ENCODE measurements at regions not wholly inside any gene's neighbourhood (a gene's known extent, or its start where the extent isn't known, plus 50 kb on each side); places are given as distances from the start of the nearest gene placed in this dataset.

DNA sequence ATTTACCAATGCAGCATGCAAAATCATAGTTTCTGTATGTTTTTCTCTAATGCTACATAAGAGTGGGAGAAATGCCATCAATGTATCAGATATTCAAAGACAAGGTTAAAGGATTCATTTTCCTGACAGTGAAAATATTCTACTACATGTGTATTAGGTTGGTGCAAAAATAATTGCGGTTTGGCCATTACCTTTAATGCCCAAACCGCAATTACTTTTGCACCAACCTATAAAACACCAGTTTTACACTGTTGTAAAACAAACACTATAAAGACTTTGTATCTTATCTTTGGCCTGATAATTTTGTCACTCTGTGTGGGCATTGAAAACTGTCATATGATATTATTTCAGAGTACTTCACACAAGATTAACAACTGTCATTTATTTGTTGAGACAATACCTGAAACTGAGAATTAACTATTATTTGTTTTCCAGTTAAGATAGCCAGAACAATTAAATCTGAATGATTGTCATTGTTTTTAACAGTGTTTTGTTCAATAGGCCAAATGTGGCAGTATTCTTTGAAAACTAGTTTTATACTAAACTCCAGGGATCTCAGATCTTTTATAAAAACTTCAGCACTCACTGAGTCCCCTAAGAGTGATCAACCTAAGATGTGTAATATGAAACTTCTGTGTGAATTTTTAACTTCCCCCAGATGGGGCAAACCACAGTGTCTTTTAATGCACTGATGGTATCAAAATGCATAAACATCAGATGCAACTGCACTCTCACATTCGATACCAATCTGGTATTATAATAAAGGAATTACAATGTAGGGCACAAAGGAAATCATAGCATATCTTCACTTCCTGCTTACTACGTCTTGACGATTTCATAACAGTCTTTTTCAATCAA lies 53.8 kb upstream of the FBN2 start:
- TF ChIP-seq, protein P1, sequence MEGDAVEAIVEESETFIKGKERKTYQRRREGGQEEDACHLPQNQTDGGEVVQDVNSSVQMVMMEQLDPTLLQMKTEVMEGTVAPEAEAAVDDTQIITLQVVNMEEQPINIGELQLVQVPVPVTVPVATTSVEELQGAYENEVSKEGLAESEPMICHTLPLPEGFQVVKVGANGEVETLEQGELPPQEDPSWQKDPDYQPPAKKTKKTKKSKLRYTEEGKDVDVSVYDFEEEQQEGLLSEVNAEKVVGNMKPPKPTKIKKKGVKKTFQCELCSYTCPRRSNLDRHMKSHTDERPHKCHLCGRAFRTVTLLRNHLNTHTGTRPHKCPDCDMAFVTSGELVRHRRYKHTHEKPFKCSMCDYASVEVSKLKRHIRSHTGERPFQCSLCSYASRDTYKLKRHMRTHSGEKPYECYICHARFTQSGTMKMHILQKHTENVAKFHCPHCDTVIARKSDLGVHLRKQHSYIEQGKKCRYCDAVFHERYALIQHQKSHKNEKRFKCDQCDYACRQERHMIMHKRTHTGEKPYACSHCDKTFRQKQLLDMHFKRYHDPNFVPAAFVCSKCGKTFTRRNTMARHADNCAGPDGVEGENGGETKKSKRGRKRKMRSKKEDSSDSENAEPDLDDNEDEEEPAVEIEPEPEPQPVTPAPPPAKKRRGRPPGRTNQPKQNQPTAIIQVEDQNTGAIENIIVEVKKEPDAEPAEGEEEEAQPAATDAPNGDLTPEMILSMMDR (IDR thresholded peaks at IDR 0.05; ENCODE audit: low read depth, low read length): no peak

DNA sequence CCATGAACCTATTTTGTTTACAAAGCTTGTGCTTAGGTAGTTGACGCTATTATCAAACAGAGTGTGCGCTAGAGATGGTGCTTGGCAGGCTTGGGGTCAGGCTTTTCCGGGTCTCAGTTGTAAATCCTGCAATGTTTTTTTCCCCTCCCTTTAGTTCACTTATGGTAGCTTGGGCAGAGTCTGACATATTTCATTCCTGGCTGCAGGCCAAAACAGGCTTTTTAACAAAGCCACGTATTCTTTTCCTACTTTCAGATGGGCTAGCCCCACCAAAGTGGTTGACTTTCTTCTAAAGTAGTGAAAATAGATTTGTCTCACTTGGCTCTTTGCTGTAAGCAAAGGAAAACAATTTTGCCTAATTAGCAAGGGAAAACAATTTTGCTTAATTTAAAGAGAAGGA lies 58.0 kb upstream of the FBN2 start:
- TF ChIP-seq, protein P1 (IDR thresholded peaks at IDR 0.05; ENCODE audit: low read depth, low read length): no peak
- no peak overlapping the region for H3K4me3 ChIP-seq (ENCODE audit: low read depth, low read length)

More for the DNA sequence above, 53.8 kb upstream of the FBN2 start:
- no peak overlapping the region for H3K4me3 ChIP-seq (ENCODE audit: low read depth, low read length)

DNA sequence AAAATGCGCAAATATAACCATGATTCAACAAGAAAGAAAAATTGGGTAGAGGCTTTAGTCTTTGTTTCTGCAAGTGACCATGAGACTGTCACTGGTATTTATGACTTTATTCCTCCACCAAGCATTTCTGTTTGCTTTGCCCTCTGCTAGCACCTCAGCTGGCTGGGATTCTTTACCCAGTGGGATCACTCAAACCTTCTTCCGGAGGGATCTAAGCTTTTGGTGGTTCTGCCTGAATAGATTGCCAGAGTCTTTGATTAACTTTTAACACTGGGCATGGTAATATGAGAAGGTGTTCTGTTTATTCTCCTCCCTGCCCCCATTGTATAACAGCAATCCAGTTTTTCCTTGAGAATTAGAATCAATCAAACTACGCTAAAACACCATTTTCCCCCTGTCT lies 59.1 kb upstream of the FBN2 start:
- TF ChIP-seq, protein P1 (IDR thresholded peaks at IDR 0.05; ENCODE audit: low read depth, low read length): no peak
- no peak overlapping the region for H3K4me3 ChIP-seq (ENCODE audit: low read depth, low read length)

DNA sequence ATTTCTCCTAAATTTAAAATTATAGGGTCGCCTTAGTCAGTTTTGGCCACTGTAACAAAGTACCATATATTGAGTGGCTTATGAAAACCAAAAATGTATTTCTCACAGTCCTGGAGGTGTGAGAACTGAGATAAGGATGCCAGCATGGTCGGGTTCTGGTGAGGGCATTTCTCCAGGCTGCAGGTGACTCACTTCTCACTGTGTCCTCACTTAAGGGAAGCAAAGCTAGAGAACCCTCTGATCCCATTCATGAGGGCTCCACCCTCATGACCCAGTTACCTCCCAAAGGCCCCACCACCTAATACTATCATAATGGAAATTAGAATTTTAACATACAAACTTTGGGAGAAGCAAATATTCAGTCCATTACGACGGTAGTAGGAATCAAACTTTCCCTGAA lies 75.1 kb upstream of the FBN2 start:
- H3K4me3 ChIP-seq (ENCODE audit: low read depth, low read length): no peak overlapping the region
- TF ChIP-seq, protein P1 (IDR thresholded peaks at IDR 0.05; ENCODE audit: low read depth, low read length): no peak

DNA sequence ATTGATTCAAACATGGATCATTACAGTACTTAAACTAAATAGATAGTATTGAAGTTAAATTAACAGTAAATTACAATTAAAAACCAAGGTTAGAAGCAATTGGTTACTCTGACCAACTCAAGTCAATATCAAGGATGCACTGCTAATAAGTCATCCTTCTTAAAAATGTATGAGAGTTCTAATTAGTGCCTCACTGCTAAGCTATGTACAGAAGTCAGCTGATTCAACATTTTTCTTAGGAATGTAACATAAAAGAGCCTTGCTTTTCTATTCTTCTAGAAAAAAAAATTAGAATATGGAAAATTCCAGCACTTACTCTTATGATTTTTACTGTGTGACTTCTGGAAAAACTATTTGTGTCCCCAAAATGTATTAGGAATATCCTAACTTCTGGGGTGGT lies 75.7 kb upstream of the FBN2 start:
- TF ChIP-seq, protein P1 (IDR thresholded peaks at IDR 0.05; ENCODE audit: low read depth, low read length): no peak
- no peak overlapping the region for H3K4me3 ChIP-seq (ENCODE audit: low read depth, low read length)

DNA sequence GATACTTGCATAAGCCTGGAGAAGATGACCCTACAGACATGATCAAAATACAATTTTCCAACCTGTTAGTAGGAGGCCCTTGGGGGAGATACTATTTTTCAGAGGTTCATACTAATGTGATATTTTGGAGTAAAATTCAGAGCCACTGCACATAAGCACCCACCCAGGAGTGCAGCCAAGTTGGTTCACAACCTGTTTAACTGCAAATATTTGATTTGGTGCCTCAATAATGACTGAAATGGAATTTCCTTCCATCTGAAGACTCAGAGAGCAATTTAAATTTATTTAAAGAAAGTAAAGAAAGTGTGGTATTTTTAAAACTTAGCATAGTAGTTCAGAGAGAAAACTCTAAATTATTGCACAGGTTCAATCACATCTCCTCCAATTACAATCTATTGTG lies 77.5 kb upstream of the FBN2 start:
- TF ChIP-seq, protein P1 (IDR thresholded peaks at IDR 0.05; ENCODE audit: low read depth, low read length): no peak
- H3K4me3 ChIP-seq (ENCODE audit: low read depth, low read length): no peak overlapping the region

DNA sequence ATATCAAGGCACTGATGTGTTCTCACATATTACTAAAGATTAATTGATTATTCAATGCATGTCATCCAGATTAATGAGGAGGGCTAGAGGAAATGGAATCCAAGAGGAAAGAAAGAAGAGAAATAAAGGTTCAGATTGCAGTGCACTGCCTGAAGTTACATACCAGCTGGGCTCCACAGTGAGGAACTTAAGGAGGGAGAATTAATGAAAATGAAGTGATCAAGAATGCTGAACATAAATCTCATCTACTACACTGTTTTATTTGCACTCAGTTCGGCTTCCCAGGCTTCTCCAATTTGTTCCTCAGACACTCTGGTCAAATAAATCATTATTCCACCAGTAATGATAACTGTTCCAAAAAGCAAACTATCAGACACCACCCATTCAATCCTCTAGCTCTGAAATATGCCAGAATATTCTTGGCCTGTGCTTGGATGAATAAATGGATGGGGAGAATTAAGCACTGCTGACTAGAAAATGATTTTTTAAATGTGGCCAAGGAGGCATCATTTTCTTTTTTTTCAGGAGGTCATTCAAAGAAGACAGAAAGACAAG lies 88.6 kb upstream of the FBN2 start:
- TF ChIP-seq, protein P1 (IDR thresholded peaks at IDR 0.05; ENCODE audit: low read depth, low read length): no peak
- H3K4me3 ChIP-seq (ENCODE audit: low read depth, low read length): no peak overlapping the region
